ENCODE measurements at regions not wholly inside any gene's neighbourhood (a gene's known extent, or its start where the extent isn't known, plus 50 kb on each side); places are given as distances from the start of the nearest gene placed in this dataset.

DNA sequence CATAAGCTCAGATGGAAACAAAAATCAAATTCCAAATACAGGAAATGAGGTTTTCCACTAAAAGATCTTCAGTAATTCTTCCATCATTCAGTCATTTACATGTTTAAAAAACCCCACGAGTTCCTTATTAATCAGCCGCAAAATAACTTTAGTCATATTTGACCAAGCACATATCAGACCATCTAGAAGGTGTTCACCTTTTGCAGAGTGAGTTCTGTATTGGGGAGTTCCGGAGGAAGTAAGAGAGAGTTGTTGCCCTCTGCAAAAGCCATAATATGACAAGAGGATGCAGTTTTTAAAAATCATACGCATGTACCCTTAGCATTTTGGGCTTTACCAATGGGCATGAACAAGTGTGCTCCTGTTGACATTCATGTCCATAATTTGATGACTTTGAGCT, 61.6 kb downstream of the CCR1 start:
- no peak for DNase-seq
- no peak for TF ChIP-seq CTCF (IDR thresholded peaks at IDR 0.05; ENCODE audit: low read depth, low read length)

DNA sequence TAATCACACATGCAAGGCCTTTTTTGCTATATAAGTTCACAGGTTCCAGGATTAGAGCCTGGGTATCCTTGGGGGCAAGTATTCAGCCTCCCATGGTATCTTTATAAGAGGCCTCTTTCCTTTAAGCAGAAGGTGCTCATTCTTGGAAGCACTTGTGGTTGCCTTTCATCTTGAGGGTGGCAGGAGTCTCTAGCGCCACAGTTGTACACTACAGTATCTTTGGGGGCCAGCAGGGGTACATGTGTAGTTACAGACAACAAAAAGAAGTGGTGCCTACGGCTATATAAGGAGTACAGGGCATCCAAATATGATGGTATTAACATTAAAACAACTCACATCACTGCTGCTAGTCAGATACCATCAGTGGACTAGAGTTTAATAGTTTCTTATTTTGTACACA, 62.1 kb downstream of the CCR1 start:
- no peak for DNase-seq
- H3K9me3 ChIP-seq (ENCODE audit: severe bottlenecking), result no peaks in the 10 kb centered on the region
- no peak overlapping the region for H3K27ac ChIP-seq
- peaks cover 66% of the 10 kb centered on the region for H3K27me3 ChIP-seq (ENCODE audit: insufficient read depth, low read depth, severe bottlenecking)
- TF ChIP-seq CTCF (IDR thresholded peaks at IDR 0.05; ENCODE audit: low read depth, low read length), result no peak
- no peak overlapping the region for H3K4me3 ChIP-seq (ENCODE audit: low read depth, low read length)
- no peaks in the 10 kb centered on the region for H3K36me3 ChIP-seq

More for the DNA sequence above, 61.6 kb downstream of the CCR1 start:
- Histone ChIP-seq H3K4me3 (ENCODE audit: low read depth, low read length) (no peak overlapping the region), H3K9me3 (ENCODE audit: severe bottlenecking) (no peaks in the 10 kb centered on the region), H3K36me3 (no peaks in the 10 kb centered on the region), H3K27me3 (ENCODE audit: insufficient read depth, low read depth, severe bottlenecking) (peaks cover 63% of the 10 kb centered on the region), H3K27ac (no peak overlapping the region)

DNA sequence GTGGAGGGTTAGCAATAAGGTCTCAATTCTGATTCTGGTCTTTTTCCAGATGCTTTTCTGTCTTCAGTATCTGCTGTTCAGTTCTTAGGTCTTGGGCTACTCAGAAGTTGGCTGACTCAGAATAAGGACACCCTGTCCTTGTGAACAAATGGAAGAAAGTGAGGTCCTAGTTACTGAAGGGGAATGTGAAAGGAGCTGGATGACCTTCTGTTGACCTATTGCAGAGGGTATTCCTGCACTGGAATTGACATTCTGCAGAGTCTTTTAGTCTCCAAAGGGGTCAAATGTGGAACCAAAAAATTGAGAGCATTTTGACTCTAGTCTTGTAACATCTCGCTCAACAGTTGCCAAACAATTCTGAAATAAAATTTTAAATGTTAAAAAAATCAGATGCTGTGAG, 63.0 kb downstream of the CCR1 start:
- H3K4me3 ChIP-seq (ENCODE audit: low read depth, low read length), result no peak overlapping the region
- no peak overlapping the region for H3K27ac ChIP-seq
- TF ChIP-seq CTCF (IDR thresholded peaks at IDR 0.05; ENCODE audit: low read depth, low read length), result no peak
- peaks cover 70% of the 10 kb centered on the region for H3K27me3 ChIP-seq (ENCODE audit: insufficient read depth, low read depth, severe bottlenecking)
- DNase-seq, result no peak
- no peaks in the 10 kb centered on the region for H3K36me3 ChIP-seq
- peaks cover 2% of the 10 kb centered on the region for H3K9me3 ChIP-seq (ENCODE audit: severe bottlenecking)

DNA sequence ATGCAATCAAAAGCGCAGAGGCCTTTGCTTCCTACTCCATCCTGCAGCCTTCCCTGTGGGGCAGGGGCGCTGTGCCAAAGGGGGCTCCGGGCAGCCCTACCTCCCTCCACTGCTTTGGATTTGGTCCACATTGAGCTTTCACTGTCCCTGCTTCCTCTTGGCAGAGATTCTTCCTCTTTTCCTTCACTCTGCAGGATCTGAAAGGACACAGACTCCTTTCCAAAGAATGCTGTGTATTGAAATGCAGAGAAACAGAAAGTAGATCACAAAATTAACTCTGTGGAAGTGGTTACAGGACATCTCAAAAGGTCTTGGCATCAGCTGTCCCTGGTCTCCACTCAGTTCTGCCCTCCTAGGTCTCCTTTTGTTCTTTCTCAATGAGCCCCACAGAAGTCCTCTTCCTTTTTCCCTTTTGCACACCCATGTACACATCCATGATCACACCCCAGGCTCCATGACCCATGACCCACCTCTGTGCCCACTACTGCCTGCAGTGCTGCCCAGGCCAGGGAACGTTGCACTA, 64.1 kb downstream of the CCR1 start:
- no peak for DNase-seq
- Histone ChIP-seq H3K36me3 (no peaks in the 10 kb centered on the region), H3K4me3 (ENCODE audit: low read depth, low read length) (no peak overlapping the region), H3K27ac (no peak overlapping the region), H3K27me3 (ENCODE audit: insufficient read depth, low read depth, severe bottlenecking) (peaks cover 74% of the 10 kb centered on the region), H3K9me3 (ENCODE audit: severe bottlenecking) (peaks cover 2% of the 10 kb centered on the region)
- TF ChIP-seq CTCF (IDR thresholded peaks at IDR 0.05; ENCODE audit: low read depth, low read length), result no peak

DNA sequence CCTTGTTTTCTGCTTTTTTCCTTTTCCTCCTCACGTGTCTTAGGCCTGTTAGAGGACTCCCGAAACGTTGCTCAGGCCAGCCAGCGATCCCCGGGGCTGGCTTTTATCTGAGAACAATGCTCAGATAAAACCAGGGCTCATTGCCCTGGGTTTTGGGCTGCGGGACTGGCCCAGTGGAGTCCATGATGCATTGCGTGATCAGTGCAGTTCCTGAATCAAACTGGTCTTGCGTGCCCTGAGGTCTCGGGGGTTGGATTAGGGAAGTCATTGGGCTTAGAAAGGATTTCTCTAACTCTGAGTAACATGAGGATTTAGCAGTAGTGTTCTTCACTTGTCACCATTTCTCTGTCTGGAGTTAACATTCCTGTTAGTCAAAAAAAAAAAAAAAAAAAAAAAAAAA, 66.3 kb downstream of the CCR1 start:
- Histone ChIP-seq H3K4me3 (ENCODE audit: low read depth, low read length) (no peak overlapping the region), H3K27me3 (ENCODE audit: insufficient read depth, low read depth, severe bottlenecking) (peaks cover 81% of the 10 kb centered on the region), H3K36me3 (no peaks in the 10 kb centered on the region), H3K9me3 (ENCODE audit: severe bottlenecking) (peaks cover 2% of the 10 kb centered on the region), H3K27ac (no peak overlapping the region)
- DNase-seq, result no peak
- no peak for TF ChIP-seq CTCF (IDR thresholded peaks at IDR 0.05; ENCODE audit: low read depth, low read length)

- H3K27ac ChIP-seq, result no peak overlapping the region
- peaks cover 60% of the 10 kb centered on the region for H3K27me3 ChIP-seq (ENCODE audit: insufficient read depth, low read depth, severe bottlenecking)
- no peak overlapping the region for H3K4me3 ChIP-seq (ENCODE audit: low read depth, low read length)
- DNase-seq, result no peak
- H3K9me3 ChIP-seq (ENCODE audit: severe bottlenecking), result peaks cover 2% of the 10 kb centered on the region
- TF ChIP-seq CTCF (IDR thresholded peaks at IDR 0.05; ENCODE audit: low read depth, low read length), result no peak
- no peaks in the 10 kb centered on the region for H3K36me3 ChIP-seq
Observed at GRCh38 chr3:46138581-46138980, 69.5 kb downstream of the CCR1 start.

All from WERI-Rb-1 (cell line).